DND-41 (cell line): ENCODE measurements at regions not wholly inside any gene's neighbourhood (a gene's known extent, or its start where the extent isn't known, plus 50 kb on each side); places are given as distances from the start of the nearest gene placed in this dataset.

Experiments
- ATAC-seq: fragments of 200-7000 bp; cut with Tn5 transposase; 3 replicates; pipeline ENCODE4 v1.9.1; 2021; ENCODE audit warnings: low read depth; ENCODE audit not compliant: insufficient read depth
- DNase-seq: peaks from one replicate; pipeline ENCODE4 v3.0.0-alpha.2; 2020
- H2AFZ ChIP-seq: 2 replicates; pipeline ENCODE4 v1.6.0; 2012; ENCODE audit warnings: low read depth, low read length
- H3K27ac ChIP-seq: 2 replicates; pipeline ENCODE4 v1.5.1; 2012; ENCODE audit warnings: low read length, inconsistent platforms
- H3K27me3 ChIP-seq: fragments of 200-600 bp; sonication (generic); 2 replicates; pipeline ENCODE4 v1.6.0; 2012; ENCODE audit warnings: low read length, mild to moderate bottlenecking, inconsistent platforms; ENCODE audit not compliant: insufficient read depth, poor library complexity
- H3K36me3 ChIP-seq: 2 replicates; pipeline ENCODE4 v1.5.1; 2012; ENCODE audit warnings: low read length, inconsistent platforms; ENCODE audit not compliant: insufficient read depth
- H3K4me1 ChIP-seq: 2 replicates; pipeline ENCODE4 v1.5.1; 2012; ENCODE audit warnings: mild to moderate bottlenecking, low read length; ENCODE audit not compliant: insufficient read depth
- H3K4me2 ChIP-seq: 2 replicates; pipeline ENCODE4 v1.6.0; 2012; ENCODE audit warnings: mild to moderate bottlenecking, moderate library complexity, low read length, inconsistent platforms; ENCODE audit not compliant: insufficient read depth
- H3K4me3 ChIP-seq, 2 experiments: fragments of 200-600 bp in 1 of 2; shearing (Covaris generic) in 1 of 2; 2 replicates each; pipeline ENCODE4 v1.5.1; 2012 to 2016; ENCODE audit warnings: inconsistent platforms in 2 of 2, low read length in 2 of 2, mild to moderate bottlenecking in 2 of 2, low read depth in 1 of 2, moderate library complexity in 1 of 2
- H3K79me2 ChIP-seq: 2 replicates; pipeline ENCODE4 v1.6.0; 2012; ENCODE audit warnings: low read length, inconsistent platforms; ENCODE audit not compliant: insufficient read depth
- H3K9ac ChIP-seq: 2 replicates; pipeline ENCODE4 v1.6.0; 2012; ENCODE audit warnings: low read depth, mild to moderate bottlenecking, inconsistent platforms, low read length, moderate library complexity
- H3K9me3 ChIP-seq: 2 replicates; pipeline ENCODE4 v1.5.1; 2012; ENCODE audit warnings: low read length, moderate library complexity, mild to moderate bottlenecking, inconsistent platforms; ENCODE audit not compliant: insufficient read depth, severe bottlenecking
- H4K20me1 ChIP-seq: 2 replicates; pipeline ENCODE4 v1.6.0; 2012; ENCODE audit warnings: low read length; ENCODE audit not compliant: insufficient read depth
- EZH2 ChIP-seq: IDR thresholded peaks from 3 replicates; pipeline ENCODE4 v1.6.1; 2012; ENCODE audit warnings: borderline replicate concordance, low read depth, mild to moderate bottlenecking, moderate library complexity, low read length, inconsistent platforms; ENCODE audit not compliant: severe bottlenecking
- TF ChIP-seq, protein P1 (sequence below): IDR thresholded peaks from 2 replicates; pipeline ENCODE4 v1.5.1; 2012; ENCODE audit warnings: borderline replicate concordance, low read length, moderate library complexity, mild to moderate bottlenecking; ENCODE audit not compliant: poor library complexity, severe bottlenecking; ENCODE audit errors: extremely low read depth

DNA sequence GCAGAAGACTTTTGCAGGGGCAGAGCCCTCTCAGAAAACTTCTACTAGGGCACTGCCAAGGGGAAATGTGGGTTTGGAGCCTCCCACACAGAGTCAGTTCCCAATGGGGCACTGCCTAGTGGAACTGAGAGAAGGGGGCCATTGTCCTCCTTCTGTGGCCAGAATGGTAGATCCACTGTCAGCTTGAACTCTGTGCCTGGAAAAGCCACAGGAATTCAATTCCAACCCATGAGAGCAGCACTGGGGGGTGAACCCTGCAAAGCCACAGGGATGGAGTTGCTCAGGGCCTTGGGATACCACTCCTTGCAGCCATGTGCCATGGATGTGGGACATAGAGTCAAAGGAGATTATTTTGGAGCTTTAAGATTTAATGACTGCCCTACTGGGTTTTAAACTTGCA, 262.2 kb upstream of the SEMA3C start:
- Histone ChIP-seq H3K9ac (no peak overlapping the region), H3K27ac (no peak overlapping the region), H2AFZ (no peak overlapping the region), H3K4me2 (no peak overlapping the region), H3K4me3 (no peak overlapping the region), H3K27me3 (no peaks in the 10 kb centered on the region), H3K79me2 (no peaks in the 10 kb centered on the region), H3K4me1 (no peaks in the 10 kb centered on the region), H3K9me3 (no peaks in the 10 kb centered on the region), H4K20me1 (no peaks in the 10 kb centered on the region), H3K36me3 (no peaks in the 10 kb centered on the region)
- no peak for DNase-seq
- TF ChIP-seq EZH2, result no peak
- TF ChIP-seq, protein P1, sequence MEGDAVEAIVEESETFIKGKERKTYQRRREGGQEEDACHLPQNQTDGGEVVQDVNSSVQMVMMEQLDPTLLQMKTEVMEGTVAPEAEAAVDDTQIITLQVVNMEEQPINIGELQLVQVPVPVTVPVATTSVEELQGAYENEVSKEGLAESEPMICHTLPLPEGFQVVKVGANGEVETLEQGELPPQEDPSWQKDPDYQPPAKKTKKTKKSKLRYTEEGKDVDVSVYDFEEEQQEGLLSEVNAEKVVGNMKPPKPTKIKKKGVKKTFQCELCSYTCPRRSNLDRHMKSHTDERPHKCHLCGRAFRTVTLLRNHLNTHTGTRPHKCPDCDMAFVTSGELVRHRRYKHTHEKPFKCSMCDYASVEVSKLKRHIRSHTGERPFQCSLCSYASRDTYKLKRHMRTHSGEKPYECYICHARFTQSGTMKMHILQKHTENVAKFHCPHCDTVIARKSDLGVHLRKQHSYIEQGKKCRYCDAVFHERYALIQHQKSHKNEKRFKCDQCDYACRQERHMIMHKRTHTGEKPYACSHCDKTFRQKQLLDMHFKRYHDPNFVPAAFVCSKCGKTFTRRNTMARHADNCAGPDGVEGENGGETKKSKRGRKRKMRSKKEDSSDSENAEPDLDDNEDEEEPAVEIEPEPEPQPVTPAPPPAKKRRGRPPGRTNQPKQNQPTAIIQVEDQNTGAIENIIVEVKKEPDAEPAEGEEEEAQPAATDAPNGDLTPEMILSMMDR, result no peak
- ATAC-seq, result no peak

DNA sequence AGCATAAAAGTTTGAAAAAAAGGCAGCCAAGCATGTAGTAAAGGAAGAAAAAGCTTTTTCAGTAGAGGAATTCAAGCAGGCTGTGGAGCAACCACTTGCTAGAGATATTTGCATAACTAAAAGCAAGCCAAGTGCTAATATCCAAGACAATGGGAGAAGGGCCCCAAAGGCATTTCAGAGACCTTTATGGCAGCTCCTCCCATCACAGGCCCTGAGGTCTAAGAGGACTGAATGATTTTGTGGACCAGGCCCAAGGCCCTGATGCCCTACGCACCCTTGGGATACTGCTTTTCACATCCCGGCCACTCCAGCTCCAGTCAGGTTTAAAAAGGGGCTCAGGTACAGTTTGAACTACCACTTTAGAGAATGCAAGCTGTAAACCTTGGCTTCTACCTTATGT, 261.7 kb upstream of the SEMA3C start:
- H3K9ac ChIP-seq, result no peak overlapping the region
- TF ChIP-seq EZH2, result no peak
- no peaks in the 10 kb centered on the region for H3K4me1 ChIP-seq
- H3K27me3 ChIP-seq, result no peaks in the 10 kb centered on the region
- ATAC-seq (no peak), DNase-seq (no peak)
- no peak overlapping the region for H3K4me2 ChIP-seq
- no peak overlapping the region for H2AFZ ChIP-seq
- no peaks in the 10 kb centered on the region for H4K20me1 ChIP-seq
- H3K27ac ChIP-seq, result no peak overlapping the region
- H3K36me3 ChIP-seq, result no peaks in the 10 kb centered on the region
- H3K9me3 ChIP-seq, result no peaks in the 10 kb centered on the region
- H3K79me2 ChIP-seq, result no peaks in the 10 kb centered on the region
- no peak overlapping the region for H3K4me3 ChIP-seq

DNA sequence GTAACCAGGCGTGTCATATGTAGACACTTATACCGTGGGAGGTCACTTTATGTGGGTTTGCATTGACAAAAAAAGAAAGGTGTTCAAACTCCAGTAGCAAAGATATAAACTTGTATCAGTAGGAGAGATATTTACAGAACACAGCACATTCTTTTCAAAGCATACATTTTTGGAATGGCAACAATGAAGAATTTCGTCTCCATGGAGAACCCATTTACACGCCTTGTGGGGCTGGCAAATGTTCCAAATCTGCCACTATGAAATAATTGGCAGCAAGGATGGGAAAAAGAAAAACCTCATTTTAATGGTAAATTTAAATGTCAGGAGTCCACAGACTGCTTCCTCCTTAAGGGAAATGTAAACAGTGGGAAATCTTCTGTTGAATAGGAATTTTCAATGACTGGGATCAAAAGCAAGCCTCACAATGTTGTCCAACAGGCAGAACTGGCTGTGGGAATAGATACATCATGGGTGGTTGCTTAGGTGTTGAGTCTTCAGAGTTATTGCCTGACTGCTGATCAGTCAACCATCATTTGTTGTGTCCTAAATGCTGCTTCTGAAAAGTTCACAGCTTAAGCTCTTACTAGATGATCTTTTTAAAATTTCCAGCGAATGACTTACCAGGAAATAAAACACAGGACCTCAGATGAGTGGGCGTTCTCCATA, 256.6 kb upstream of the SEMA3C start:
- DNase-seq (no peak), ATAC-seq (no peak)
- H3K27me3 ChIP-seq, result no peaks in the 10 kb centered on the region
- H3K79me2 ChIP-seq, result no peaks in the 10 kb centered on the region
- no peaks in the 10 kb centered on the region for H4K20me1 ChIP-seq
- no peaks in the 10 kb centered on the region for H3K36me3 ChIP-seq
- H3K4me1 ChIP-seq, result no peaks in the 10 kb centered on the region
- TF ChIP-seq EZH2, result no peak
- TF ChIP-seq, protein P1, result no peak
- H2AFZ ChIP-seq, result no peak overlapping the region
- no peaks in the 10 kb centered on the region for H3K9me3 ChIP-seq
- no peak overlapping the region for H3K4me3 ChIP-seq
- H3K27ac ChIP-seq, result no peak overlapping the region
- no peak overlapping the region for H3K9ac ChIP-seq
- H3K4me2 ChIP-seq, result no peak overlapping the region

DNA sequence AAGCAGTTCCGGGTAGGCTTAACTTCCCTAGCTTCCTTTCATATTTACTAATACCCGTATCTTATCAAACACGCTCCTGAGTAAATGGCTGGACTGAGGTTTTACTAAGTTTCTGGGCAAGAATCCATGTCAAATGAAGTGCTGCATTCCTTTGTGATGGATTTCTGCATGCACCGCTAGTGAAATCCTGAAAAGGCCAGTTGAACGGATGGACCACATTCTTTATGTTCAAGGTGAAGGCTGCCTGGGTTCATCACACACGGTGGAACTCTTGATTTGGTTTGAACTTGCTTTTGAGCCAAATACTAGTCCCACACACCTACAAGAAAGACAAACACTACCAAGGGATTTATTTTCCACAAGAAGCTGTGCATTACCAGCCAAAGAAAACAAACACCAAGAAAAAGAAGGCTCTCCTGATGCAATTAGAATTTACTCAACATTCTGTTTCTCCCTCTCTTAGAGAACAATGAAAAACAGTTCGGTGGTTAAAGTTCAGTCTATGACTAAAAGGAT, 255.0 kb upstream of the SEMA3C start:
- TF ChIP-seq, protein P1, result no peak
- TF ChIP-seq EZH2, result no peak
- H3K9ac ChIP-seq, result no peak overlapping the region
- H3K79me2 ChIP-seq, result no peaks in the 10 kb centered on the region
- DNase-seq (no peak), ATAC-seq (no peak)
- H3K27me3 ChIP-seq, result no peaks in the 10 kb centered on the region
- no peaks in the 10 kb centered on the region for H3K4me1 ChIP-seq
- H3K4me3 ChIP-seq, result no peak overlapping the region
- H2AFZ ChIP-seq, result no peak overlapping the region
- H3K27ac ChIP-seq, result no peak overlapping the region
- H3K9me3 ChIP-seq, result no peaks in the 10 kb centered on the region
- H3K36me3 ChIP-seq, result no peaks in the 10 kb centered on the region
- H4K20me1 ChIP-seq, result no peaks in the 10 kb centered on the region
- no peak overlapping the region for H3K4me2 ChIP-seq
